NCI-H1105 treated with DMSO at 0.1 percent for 48 hours (cell line): ENCODE measurements at regions not wholly inside any gene's neighbourhood (a gene's known extent, or its start where the extent isn't known, plus 50 kb on each side); places are given as distances from the start of the nearest gene placed in this dataset.

Experiments
- DNase-seq: peaks from one replicate; lab custom pipeline; 2025; lab: John Stamatoyannopoulos, UW

- no peak for DNase-seq
Observed at GRCh38 chr22:47374901-47375575, 612.6 kb downstream of the TBC1D22A start.

- DNase-seq, result no peak
Observed at GRCh38 chr22:47374273-47374771, 611.9 kb downstream of the TBC1D22A start.

DNA sequence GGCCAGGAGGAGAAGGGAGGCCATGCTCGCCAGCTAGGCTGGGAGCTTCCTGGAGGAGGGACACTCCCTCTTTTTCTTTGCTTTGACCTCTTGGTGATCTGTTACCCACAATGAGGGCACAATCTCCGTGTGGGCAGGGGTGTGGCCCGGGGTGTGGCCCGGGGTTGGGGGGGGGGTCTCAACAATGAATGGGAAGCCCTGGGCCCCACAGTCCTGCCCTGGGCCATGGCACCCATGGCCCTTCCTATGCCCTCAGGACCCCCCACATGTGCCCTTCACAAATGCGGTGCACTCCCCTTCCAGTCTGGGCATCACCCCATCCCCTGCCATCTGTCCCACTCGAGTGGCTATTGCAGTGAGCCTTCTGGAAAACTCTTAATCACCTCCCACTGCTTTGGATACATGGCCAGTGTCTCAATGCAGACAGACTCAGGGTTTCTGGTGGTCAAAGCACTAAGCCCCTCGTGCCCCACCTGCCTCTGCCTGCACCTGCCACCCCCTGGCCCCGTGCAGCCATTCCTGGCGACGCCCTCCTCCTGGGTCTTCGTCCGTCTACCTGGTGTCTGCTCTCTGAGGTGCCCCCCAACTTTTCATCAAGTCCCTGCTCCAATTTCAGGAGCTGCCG is 611.3 kb downstream of the TBC1D22A start:
- no peak for DNase-seq

- DNase-seq, result no peak
Observed at GRCh38 chr22:47372596-47373385, 610.3 kb downstream of the TBC1D22A start.

GRCh38 chr22:47372111-47372581 is 609.7 kb downstream of the TBC1D22A start:
- DNase-seq, result no peak

GRCh38 chr22:47371263-47372090 is 609.0 kb downstream of the TBC1D22A start:
- DNase-seq, result no peak

DNA sequence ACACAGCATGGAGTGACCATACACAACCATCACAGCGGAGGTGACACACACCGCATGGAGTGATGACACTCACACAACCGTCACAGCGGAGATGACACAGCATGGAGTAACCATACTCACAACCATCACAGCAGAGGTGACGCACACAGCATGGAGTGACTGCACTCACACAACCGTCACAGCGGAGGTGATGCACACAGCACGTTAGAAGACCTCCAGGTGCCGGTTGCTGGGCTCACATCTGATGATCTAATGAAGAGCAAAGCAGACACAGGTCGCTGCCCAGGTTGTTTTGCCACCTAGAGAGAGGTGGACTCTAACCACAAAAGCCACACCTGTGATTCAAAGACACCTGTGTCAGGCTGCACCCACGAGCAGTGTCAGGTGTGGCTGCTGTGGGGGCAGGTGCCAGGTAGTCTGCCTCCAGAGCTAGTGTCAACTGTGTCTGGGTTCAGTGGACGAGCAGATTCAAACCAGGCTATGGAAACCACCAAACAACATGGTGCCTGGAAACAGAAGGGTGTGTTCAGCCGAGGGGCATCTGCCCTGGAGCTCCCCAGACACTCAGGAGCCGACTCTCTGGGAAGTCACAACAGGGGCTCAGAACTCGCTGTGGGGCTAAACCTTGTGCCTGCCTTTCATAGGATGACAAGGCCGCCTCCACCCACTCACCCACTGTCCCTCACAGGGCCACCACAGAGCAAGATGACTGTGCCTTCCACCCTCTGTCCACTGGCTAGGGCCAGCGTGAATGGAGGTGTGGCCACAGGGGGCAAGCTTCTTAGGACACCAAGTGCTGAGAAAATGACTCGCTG is 608.2 kb downstream of the TBC1D22A start:
- no peak for DNase-seq

GRCh38 chr22:47369431-47370015 is 607.1 kb downstream of the TBC1D22A start:
- no peak for DNase-seq

GRCh38 chr22:47369020-47369419 is 606.6 kb downstream of the TBC1D22A start:
- DNase-seq, result no peak

DNA sequence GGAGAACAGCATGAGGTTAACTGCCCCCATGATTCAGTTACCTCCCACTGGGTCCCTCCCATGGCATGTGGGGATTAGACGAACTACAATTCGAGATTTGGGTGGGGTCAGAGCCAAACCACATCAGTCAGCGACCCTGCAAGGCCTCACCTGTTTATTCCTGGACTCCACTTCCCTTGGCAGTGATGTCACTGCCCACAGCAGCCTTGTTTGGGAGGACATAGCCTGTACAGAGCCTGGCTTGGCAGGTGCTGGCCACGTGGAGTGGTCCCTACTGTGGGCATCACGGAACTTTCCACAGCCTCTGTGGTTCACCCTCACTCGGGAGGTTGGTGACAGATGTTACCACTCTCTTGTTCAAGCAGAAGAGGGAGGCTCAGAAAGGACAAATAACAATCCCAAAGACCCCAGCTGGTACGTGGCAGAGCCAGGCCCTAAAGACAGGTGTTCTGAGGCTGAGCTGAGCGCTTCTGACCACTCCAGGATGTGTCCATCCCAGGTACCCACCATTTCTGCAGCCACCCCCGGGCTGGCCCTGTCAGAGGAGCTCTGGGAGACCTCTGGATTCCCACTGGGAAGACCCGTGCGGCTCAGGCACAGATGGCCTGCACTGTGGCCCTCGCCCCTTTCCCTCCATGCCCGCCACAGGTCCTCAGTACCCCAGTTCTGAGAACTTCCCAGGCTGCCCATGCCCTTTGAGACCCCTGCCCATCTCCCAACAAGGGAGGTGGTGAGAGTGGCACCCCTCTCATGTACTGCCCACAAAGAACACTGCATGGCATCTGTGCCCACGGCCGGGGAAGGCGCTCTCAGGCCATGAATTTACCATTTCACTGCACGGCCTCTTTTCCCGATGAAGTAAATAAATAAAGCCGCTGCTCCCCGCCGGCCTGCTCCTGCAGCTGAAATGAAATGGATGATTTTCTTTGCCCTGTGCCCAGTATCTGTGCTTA is 605.8 kb downstream of the TBC1D22A start:
- no peak for DNase-seq

GRCh38 chr22:47367107-47367690 is 604.7 kb downstream of the TBC1D22A start:
- DNase-seq, result no peak

DNA sequence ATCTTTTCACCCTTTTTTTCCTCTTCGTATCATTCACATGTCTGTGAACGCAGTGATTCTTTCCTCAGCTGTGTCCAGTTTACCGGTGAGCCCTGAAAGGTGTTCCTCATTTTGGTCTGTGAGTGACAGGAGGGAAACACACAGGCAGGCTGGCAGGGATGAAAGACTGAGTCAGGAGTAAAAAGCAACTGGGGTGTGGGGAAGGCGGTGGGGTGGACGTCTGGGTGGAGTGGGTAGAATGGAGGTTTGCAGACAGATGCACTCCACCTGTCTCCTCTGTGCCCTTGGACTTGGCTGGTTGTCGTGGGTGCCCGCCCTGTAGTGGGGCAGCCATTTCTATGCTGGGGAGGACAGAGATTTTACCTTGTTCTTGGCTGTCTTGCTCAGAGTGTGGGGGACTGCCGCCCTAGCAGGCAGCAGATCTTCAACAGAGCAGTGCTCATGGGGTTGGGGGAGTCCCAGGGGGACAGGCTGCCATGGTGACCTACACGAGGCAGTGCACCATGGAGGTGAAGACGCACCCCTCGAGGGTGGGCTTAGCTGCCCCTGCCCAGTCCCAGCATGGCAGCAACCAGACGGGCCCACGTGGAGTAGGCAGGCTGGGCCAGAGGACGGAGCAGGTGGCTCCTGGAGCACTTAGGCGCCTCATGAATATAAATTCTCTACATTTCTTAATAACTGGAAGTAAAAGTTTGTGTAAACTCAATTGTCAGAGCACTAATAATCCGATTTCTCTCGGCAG is 603.7 kb downstream of the TBC1D22A start:
- DNase-seq, result no peak

DNA sequence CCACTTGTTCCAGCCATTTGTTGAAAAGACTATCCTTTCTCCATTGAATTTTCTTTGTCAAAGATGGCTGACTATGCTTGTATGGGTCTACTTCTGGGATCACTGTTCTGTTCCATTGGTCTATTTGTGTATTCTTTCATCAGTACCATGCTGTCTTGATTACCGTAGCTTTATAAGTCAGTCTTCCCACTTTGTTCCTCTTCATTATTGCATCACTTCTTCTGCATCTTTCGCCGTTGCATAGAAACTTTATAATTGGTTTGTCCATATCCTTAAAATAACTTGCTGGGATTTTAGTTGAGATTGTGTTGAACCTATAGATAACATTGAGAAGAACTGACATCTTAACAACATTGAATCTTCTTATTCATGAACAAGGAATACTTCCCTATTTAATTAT is 598.8 kb downstream of the TBC1D22A start:
- no peak for DNase-seq

DNA sequence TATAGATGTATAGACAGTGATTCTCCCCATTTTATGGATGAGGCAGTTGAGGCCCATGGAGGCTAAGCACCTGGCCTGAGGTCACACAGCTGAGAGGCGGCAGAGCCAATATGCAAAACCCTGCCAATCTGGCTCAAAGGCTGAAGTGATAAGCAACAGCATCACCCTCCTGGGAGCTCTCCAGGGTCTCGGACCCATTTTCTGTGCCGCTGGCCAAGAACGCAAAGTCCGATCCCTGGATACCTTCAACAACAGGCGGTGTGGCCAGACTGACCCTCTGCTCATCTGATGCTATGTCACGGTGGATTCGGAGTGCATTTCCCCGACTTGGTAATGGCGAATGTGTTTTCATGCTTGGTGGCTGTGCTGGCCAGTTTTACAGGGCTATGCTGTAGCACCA is 595.0 kb downstream of the TBC1D22A start:
- DNase-seq, result no peak

- DNase-seq, result no peak
Observed at GRCh38 chr22:47357086-47357485, 594.6 kb downstream of the TBC1D22A start.

GRCh38 chr22:47356511-47357011 is 594.1 kb downstream of the TBC1D22A start:
- DNase-seq, result no peak

GRCh38 chr22:47355776-47356510 is 593.5 kb downstream of the TBC1D22A start:
- no peak for DNase-seq

GRCh38 chr22:47355388-47355725 is 592.9 kb downstream of the TBC1D22A start:
- no peak for DNase-seq
